Hepatocyte (in vitro differentiated cells): ENCODE measurements at regions not wholly inside any gene's neighbourhood (a gene's known extent, or its start where the extent isn't known, plus 50 kb on each side); places are given as distances from the start of the nearest gene placed in this dataset.

Experiments used
- DNase-seq: peaks from one replicate; pipeline ENCODE4 v3.0.0-alpha.2; 2016; ENCODE audit warnings: low spot score
- H2AFZ ChIP-seq: fragments of 200-600 bp; sonication (generic); 2 replicates; pipeline ENCODE4 v1.6.0; 2016; ENCODE audit warnings: antibody characterized with exemption, mild to moderate bottlenecking
- H3K27ac ChIP-seq: fragments of 200-600 bp; sonication (generic); 2 replicates; pipeline ENCODE4 v1.5.1; 2016; ENCODE audit warnings: mild to moderate bottlenecking
- H3K27me3 ChIP-seq: fragments of 200-600 bp; sonication (generic); 2 replicates; pipeline ENCODE4 v1.6.1; 2016
- H3K36me3 ChIP-seq: fragments of 200-600 bp; sonication (generic); replicated peaks from 2 replicates; pipeline ENCODE4 v1.5.1; 2016; ENCODE audit warnings: low read depth; ENCODE audit not compliant: insufficient read depth
- H3K4me1 ChIP-seq: fragments of 200-600 bp; sonication (generic); 2 replicates; pipeline ENCODE4 v1.5.1; 2016; ENCODE audit warnings: mild to moderate bottlenecking, moderate library complexity; ENCODE audit not compliant: insufficient read depth
- H3K4me2 ChIP-seq: fragments of 200-600 bp; sonication (generic); 2 replicates; pipeline ENCODE4 v1.6.0; 2016
- H3K4me3 ChIP-seq: fragments of 200-600 bp; sonication (generic); 2 replicates; pipeline ENCODE4 v1.5.1; 2016; ENCODE audit warnings: mild to moderate bottlenecking
- H3K79me2 ChIP-seq: fragments of 200-600 bp; sonication (generic); 2 replicates; pipeline ENCODE4 v1.6.0; 2017; ENCODE audit warnings: mild to moderate bottlenecking
- H3K9me2 ChIP-seq: fragments of 200-600 bp; sonication (generic); replicated peaks from 2 replicates; pipeline ENCODE4 v1.6.0; 2017; ENCODE audit warnings: mild to moderate bottlenecking; ENCODE audit not compliant: insufficient read depth
- H3K9me3 ChIP-seq: fragments of 200-600 bp; sonication (generic); 2 replicates; pipeline ENCODE4 v1.5.1; 2016; ENCODE audit warnings: low read depth, mild to moderate bottlenecking
- H4K20me1 ChIP-seq: fragments of 200-600 bp; sonication (generic); 2 replicates; pipeline ENCODE4 v1.6.0; 2016; ENCODE audit warnings: mild to moderate bottlenecking; ENCODE audit not compliant: insufficient read depth, poor library complexity, severe bottlenecking
- EZH2 ChIP-seq: fragments of 200-600 bp; sonication (generic); IDR thresholded peaks from 2 replicates; pipeline ENCODE4 v1.6.1; 2016; ENCODE audit warnings: antibody characterized with exemption, mild to moderate bottlenecking, borderline replicate concordance
- EZH2phosphoT487 ChIP-seq: fragments of 200-600 bp; sonication (generic); IDR thresholded peaks from one replicate; pipeline ENCODE4 v1.6.1; 2018; ENCODE audit warnings: antibody characterized with exemption, mild to moderate bottlenecking, low read depth, moderate library complexity; ENCODE audit not compliant: unreplicated experiment, severe bottlenecking
- WGBS: methylation state at CpG from one replicate; pipeline ENCODE4 v1.1.6; 2016; ENCODE audit warnings: low lambda C conversion rate; ENCODE audit errors: missing lambda C conversion rate; 5-methylcytosine and 5-hydroxymethylcytosine counted together
- TF ChIP-seq, protein P1 (sequence below): fragments of 200-600 bp; sonication (generic); IDR thresholded peaks from 2 replicates; pipeline ENCODE4 v1.5.1; 2016; ENCODE audit warnings: antibody characterized with exemption, mild to moderate bottlenecking; ENCODE audit not compliant: poor library complexity

GRCh38 chr3:23079976-23080375, 123.2 kb upstream of the UBE2E2 start:
- Histone ChIP-seq H3K27ac (no peak overlapping the region), H2AFZ (no peak overlapping the region), H3K36me3 (no peaks in the 10 kb centered on the region), H3K4me2 (peak overlapping the region; percentile 59), H3K27me3 (no peaks in the 10 kb centered on the region), H3K4me3 (no peak overlapping the region), H3K9me2 (no peaks in the 10 kb centered on the region), H3K9me3 (no peaks in the 10 kb centered on the region), H3K4me1 (peaks cover 4% of the 10 kb centered on the region), H4K20me1 (no peaks in the 10 kb centered on the region), H3K79me2 (no peaks in the 10 kb centered on the region)
- peak; percentile 49 for DNase-seq
- TF ChIP-seq EZH2phosphoT487 = no peak
- TF ChIP-seq, protein P1, sequence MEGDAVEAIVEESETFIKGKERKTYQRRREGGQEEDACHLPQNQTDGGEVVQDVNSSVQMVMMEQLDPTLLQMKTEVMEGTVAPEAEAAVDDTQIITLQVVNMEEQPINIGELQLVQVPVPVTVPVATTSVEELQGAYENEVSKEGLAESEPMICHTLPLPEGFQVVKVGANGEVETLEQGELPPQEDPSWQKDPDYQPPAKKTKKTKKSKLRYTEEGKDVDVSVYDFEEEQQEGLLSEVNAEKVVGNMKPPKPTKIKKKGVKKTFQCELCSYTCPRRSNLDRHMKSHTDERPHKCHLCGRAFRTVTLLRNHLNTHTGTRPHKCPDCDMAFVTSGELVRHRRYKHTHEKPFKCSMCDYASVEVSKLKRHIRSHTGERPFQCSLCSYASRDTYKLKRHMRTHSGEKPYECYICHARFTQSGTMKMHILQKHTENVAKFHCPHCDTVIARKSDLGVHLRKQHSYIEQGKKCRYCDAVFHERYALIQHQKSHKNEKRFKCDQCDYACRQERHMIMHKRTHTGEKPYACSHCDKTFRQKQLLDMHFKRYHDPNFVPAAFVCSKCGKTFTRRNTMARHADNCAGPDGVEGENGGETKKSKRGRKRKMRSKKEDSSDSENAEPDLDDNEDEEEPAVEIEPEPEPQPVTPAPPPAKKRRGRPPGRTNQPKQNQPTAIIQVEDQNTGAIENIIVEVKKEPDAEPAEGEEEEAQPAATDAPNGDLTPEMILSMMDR = no peak
- TF ChIP-seq EZH2 = no peak
- 21% methylated on average over 7 of the region's 7 CpGs for WGBS

DNA sequence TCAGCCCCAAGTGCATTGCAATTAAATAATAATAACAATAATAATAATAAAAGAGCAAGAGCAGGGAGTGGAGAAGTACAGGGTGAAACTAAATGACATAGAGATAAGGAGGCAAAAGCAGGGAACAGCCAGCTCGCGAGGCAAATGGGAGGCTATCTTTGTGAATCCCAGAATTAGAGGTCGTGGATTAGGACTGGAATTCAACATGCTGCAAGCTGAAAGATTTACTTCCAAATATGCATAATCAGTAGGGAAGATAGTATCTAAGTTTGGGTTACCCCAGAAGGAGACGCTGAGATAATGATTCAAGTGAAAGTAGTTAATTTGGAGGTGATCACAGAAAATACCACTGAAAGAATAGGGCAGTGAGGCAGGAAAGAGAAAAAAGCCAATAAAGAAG, 119.4 kb upstream of the UBE2E2 start:
- no peak overlapping the region for H3K27ac ChIP-seq
- no peaks in the 10 kb centered on the region for H3K9me3 ChIP-seq
- no peak overlapping the region for H3K4me2 ChIP-seq
- 49% methylated on average over 4 of the region's 4 CpGs for WGBS
- peaks cover 4% of the 10 kb centered on the region for H3K4me1 ChIP-seq
- H3K27me3 ChIP-seq = no peaks in the 10 kb centered on the region
- H3K36me3 ChIP-seq = no peaks in the 10 kb centered on the region
- H2AFZ ChIP-seq = no peak overlapping the region
- H3K9me2 ChIP-seq = no peaks in the 10 kb centered on the region
- no peak for DNase-seq
- no peaks in the 10 kb centered on the region for H4K20me1 ChIP-seq
- TF ChIP-seq, protein P1 = no peak
- no peak for TF ChIP-seq EZH2phosphoT487
- no peaks in the 10 kb centered on the region for H3K79me2 ChIP-seq
- H3K4me3 ChIP-seq = no peak overlapping the region

DNA sequence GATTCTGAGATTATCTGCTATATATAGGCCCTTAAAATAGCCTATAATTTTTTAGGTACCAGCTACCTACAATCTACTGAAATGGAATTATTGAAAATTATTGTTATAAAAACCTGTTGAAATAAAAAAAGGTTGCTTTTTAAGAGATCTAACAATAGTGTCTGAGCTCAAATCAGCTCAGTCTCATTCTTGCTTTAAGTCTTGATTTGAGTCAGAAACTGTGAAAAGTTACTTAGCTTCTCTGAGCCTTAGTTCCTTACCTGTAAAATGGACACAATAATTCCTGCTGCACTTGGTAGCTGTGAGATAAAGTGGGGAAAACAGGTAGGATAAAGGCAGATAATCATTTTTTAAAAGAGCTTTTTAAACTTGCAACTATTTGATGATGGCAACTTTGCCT, 118.8 kb upstream of the UBE2E2 start:
- Histone ChIP-seq H3K9me3 (no peaks in the 10 kb centered on the region), H4K20me1 (no peaks in the 10 kb centered on the region), H2AFZ (no peak overlapping the region), H3K4me2 (no peak overlapping the region), H3K27ac (no peak overlapping the region), H3K36me3 (no peaks in the 10 kb centered on the region), H3K27me3 (no peaks in the 10 kb centered on the region), H3K79me2 (no peaks in the 10 kb centered on the region), H3K4me3 (no peak overlapping the region), H3K4me1 (peaks cover 4% of the 10 kb centered on the region), H3K9me2 (no peaks in the 10 kb centered on the region)
- DNase-seq = no peak
- no peak for TF ChIP-seq EZH2
- TF ChIP-seq, protein P1 = no peak

DNA sequence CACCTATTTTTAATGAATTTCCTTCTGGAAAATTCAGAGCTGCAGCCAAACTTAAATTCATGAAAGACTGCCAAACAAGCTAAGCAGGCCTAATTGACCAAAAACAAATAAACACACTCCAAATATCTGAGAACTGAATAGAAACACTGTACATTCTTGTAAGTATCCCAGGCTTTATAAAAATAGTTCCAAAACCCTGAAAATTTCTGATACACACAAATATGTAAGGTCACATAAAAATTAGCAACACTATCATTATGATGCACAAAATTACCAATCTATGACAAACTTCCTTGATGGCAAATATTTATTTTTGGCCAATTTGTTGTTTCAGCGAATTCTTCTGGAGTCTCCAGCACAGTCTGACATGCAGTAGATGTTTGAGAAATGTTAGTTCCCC, 117.9 kb upstream of the UBE2E2 start:
- no peaks in the 10 kb centered on the region for H3K9me2 ChIP-seq
- no peaks in the 10 kb centered on the region for H3K79me2 ChIP-seq
- TF ChIP-seq, protein P1 = no peak
- TF ChIP-seq EZH2 (no peak), EZH2phosphoT487 (no peak)
- H3K4me3 ChIP-seq = no peak overlapping the region
- H3K36me3 ChIP-seq = no peaks in the 10 kb centered on the region
- H2AFZ ChIP-seq = no peak overlapping the region
- WGBS = 95% methylated on average over 1 of the region's 1 CpG
- H4K20me1 ChIP-seq = no peaks in the 10 kb centered on the region
- no peak overlapping the region for H3K4me2 ChIP-seq
- H3K9me3 ChIP-seq = no peaks in the 10 kb centered on the region
- H3K27me3 ChIP-seq = no peaks in the 10 kb centered on the region
- DNase-seq = no peak
- no peak overlapping the region for H3K27ac ChIP-seq
- H3K4me1 ChIP-seq = peaks cover 4% of the 10 kb centered on the region
